Vagina (tissue), 2 donors: ENCODE measurements at regions not wholly inside any gene's neighbourhood (a gene's known extent, or its start where the extent isn't known, plus 50 kb on each side); places are given as distances from the start of the nearest gene placed in this dataset.

Experiments used
- POLR2A ChIP-seq, 2 donors: fragments of 450-650 bp; IDR thresholded peaks; one replicate each; pipeline ENCODE4 v1.6.1; 2017; ENCODE audit warnings: antibody characterized with exemption in 2 of 2, mild to moderate bottlenecking in 2 of 2, moderate library complexity in 2 of 2
- POLR2AphosphoS5 ChIP-seq, 2 donors: sonication (generic); formaldehyde crosslinking; IDR thresholded peaks; one replicate each; pipeline ENCODE4 v1.9.0; 2017; ENCODE audit warnings: antibody characterized with exemption in 2 of 2, mild to moderate bottlenecking in 2 of 2, low read depth in 1 of 2; ENCODE audit not compliant: insufficient read depth in 1 of 2
- TF ChIP-seq, protein P1 (sequence below), 3 experiments: fragments of 450-650 bp in 2 of 3; fragments of 200-600 bp in 1 of 3; sonication (generic) in 1 of 3; IDR thresholded peaks; one replicate each; pipeline ENCODE4 v1.5.1; 2017 to 2019; ENCODE audit warnings: antibody characterized with exemption in 3 of 3, mild to moderate bottlenecking in 2 of 3, moderate library complexity in 2 of 3

DNA sequence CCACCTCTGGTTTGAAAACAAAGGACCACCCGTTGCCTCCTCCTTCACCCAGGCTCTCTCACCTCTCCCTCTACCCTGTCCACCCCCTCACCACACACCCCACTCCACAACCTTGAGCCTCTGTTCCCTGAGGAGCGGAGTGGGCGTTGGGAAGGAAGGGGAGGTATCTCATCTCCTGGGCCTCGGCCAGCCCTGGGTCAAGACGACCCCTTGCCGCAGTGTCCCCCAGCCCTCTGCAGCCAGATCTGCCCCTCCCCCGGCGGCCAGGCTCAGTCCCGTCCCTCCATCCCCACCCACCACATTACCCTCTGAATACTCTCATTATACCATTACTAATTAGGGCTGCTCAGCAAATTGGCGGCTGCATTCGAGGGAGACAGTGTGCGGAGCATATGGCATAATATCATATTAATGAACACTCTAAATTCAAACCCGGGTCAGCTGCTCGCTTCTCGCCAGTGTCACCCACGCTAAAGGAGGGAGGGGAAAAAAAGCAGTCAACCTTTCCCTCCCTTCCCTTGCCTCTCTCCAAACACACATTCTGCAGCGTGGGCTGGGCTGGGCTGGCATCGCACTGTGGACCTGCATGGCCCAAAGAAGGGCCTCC is 123.2 kb upstream of the LHX1 start:
- TF ChIP-seq, protein P1, sequence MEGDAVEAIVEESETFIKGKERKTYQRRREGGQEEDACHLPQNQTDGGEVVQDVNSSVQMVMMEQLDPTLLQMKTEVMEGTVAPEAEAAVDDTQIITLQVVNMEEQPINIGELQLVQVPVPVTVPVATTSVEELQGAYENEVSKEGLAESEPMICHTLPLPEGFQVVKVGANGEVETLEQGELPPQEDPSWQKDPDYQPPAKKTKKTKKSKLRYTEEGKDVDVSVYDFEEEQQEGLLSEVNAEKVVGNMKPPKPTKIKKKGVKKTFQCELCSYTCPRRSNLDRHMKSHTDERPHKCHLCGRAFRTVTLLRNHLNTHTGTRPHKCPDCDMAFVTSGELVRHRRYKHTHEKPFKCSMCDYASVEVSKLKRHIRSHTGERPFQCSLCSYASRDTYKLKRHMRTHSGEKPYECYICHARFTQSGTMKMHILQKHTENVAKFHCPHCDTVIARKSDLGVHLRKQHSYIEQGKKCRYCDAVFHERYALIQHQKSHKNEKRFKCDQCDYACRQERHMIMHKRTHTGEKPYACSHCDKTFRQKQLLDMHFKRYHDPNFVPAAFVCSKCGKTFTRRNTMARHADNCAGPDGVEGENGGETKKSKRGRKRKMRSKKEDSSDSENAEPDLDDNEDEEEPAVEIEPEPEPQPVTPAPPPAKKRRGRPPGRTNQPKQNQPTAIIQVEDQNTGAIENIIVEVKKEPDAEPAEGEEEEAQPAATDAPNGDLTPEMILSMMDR (IDR thresholded peaks at IDR 0.05), result no peak
- TF ChIP-seq POLR2AphosphoS5 (IDR thresholded peaks at IDR 0.05; ENCODE audit: insufficient read depth in 1 of 2, low read depth in 1 of 2) (no peak), POLR2A (IDR thresholded peaks at IDR 0.05) (no peak)
